SK-N-SH treated with all-trans-retinoic acid at 6 μM for 48 hours (cell line): ENCODE measurements at regions not wholly inside any gene's neighbourhood (a gene's known extent, or its start where the extent isn't known, plus 50 kb on each side); places are given as distances from the start of the nearest gene placed in this dataset.
"Not testable (repeated sequence)": the region's sequence is repeated elsewhere in the genome, so short reads cannot be mapped to it uniquely, and the experiment has no call there.

Experiments
- ATAC-seq: fragments of 200-7000 bp; cut with Tn5 transposase; 3 replicates; pipeline ENCODE4 v1.9.1; 2020; ENCODE audit warnings: mild to moderate bottlenecking, moderate library complexity
- BACH2 ChIP-seq: fragments of 250-450 bp; sonication (Bioruptor Pico); IDR thresholded peaks from 2 replicates; pipeline ENCODE4 v1.9.0; 2021; ENCODE audit warnings: mild to moderate bottlenecking, borderline replicate concordance
- GLIS3 ChIP-seq: fragments of 250-450 bp; sonication (Bioruptor Pico); IDR thresholded peaks from 2 replicates; pipeline ENCODE4 v1.5.0; 2020; ENCODE audit warnings: mild to moderate bottlenecking, moderate library complexity
- OSR1 ChIP-seq: fragments of 250-450 bp; sonication (Bioruptor Pico); IDR thresholded peaks from 2 replicates; pipeline ENCODE4 v1.8.0; 2022; ENCODE audit warnings: moderate library complexity, mild to moderate bottlenecking, inconsistent platforms
- PPARA ChIP-seq: fragments of 250-450 bp; sonication (Bioruptor Pico); IDR thresholded peaks from 2 replicates; pipeline ENCODE4 v1.5.0; 2020; ENCODE audit warnings: mild to moderate bottlenecking, borderline replicate concordance
- RARB ChIP-seq: fragments of 250-450 bp; sonication (Bioruptor Pico); IDR thresholded peaks from 2 replicates; pipeline ENCODE4 v1.8.0; 2021; ENCODE audit warnings: mild to moderate bottlenecking, moderate library complexity
- SNAI2 ChIP-seq: fragments of 250-450 bp; sonication (Bioruptor Pico); IDR thresholded peaks from 2 replicates; pipeline ENCODE4 v1.5.0; 2020; ENCODE audit warnings: mild to moderate bottlenecking, moderate library complexity
- TCF4 ChIP-seq: fragments of 250-450 bp; sonication (Bioruptor Pico); IDR thresholded peaks from 2 replicates; pipeline ENCODE4 v1.8.0; 2021; ENCODE audit warnings: mild to moderate bottlenecking, moderate library complexity, borderline replicate concordance
- TOX ChIP-seq: fragments of 250-450 bp; sonication (Bioruptor Pico); IDR thresholded peaks from 2 replicates; pipeline ENCODE4 v1.8.0; 2021; ENCODE audit warnings: mild to moderate bottlenecking, moderate library complexity, borderline replicate concordance
- ZC3H10 ChIP-seq: fragments of 250-450 bp; sonication (Bioruptor Pico); IDR thresholded peaks from 2 replicates; pipeline ENCODE4 v1.5.1; 2021; ENCODE audit warnings: mild to moderate bottlenecking, moderate library complexity
- ZFP3 ChIP-seq: fragments of 250-450 bp; sonication (Bioruptor Pico); IDR thresholded peaks from 2 replicates; pipeline ENCODE4 v1.5.0; 2020; ENCODE audit warnings: mild to moderate bottlenecking, moderate library complexity
- ZFP30 ChIP-seq: fragments of 450-650 bp; formaldehyde crosslinking; IDR thresholded peaks from 2 replicates; pipeline ENCODE4 v1.5.0; 2022; ENCODE audit warnings: mild to moderate bottlenecking, moderate library complexity
- ZNF565 ChIP-seq: fragments of 450-650 bp; formaldehyde crosslinking; conservative IDR thresholded peaks from 2 replicates; pipeline ENCODE4 v1.5.0; 2020; ENCODE audit warnings: low read depth, mild to moderate bottlenecking, moderate library complexity
- ZNF70 ChIP-seq: fragments of 450-650 bp; formaldehyde crosslinking; IDR thresholded peaks from 2 replicates; pipeline ENCODE4 v1.5.0; 2020; ENCODE audit warnings: mild to moderate bottlenecking, moderate library complexity
- ZNF8 ChIP-seq: fragments of 450-650 bp; formaldehyde crosslinking; IDR thresholded peaks from 2 replicates; pipeline ENCODE4 v1.5.0; 2020; ENCODE audit warnings: mild to moderate bottlenecking, moderate library complexity
- TF ChIP-seq, protein P1 (sequence below): fragments of 250-450 bp; sonication (Bioruptor Pico); IDR thresholded peaks from 2 replicates; pipeline ENCODE4 v1.5.1; 2021; ENCODE audit warnings: mild to moderate bottlenecking, moderate library complexity
- TF ChIP-seq, protein P2 (sequence below): fragments of 250-450 bp; sonication (Bioruptor Pico); IDR thresholded peaks from 2 replicates; pipeline ENCODE4 v1.8.0; 2020; ENCODE audit warnings: mild to moderate bottlenecking, moderate library complexity, borderline replicate concordance
- TF ChIP-seq, protein P3 (sequence below): fragments of 250-450 bp; sonication (Bioruptor Pico); IDR thresholded peaks from 2 replicates; pipeline ENCODE4 v1.8.0; 2021; ENCODE audit warnings: low read depth, mild to moderate bottlenecking, moderate library complexity, borderline replicate concordance
- TF ChIP-seq, protein P4 (sequence below): fragments of 250-450 bp; sonication (Bioruptor Pico); IDR thresholded peaks from 2 replicates; pipeline ENCODE4 v1.5.1; 2020; ENCODE audit warnings: low read depth, mild to moderate bottlenecking, moderate library complexity
- TF ChIP-seq, protein P5 (sequence below): fragments of 250-450 bp; sonication (Bioruptor Pico); IDR thresholded peaks from 2 replicates; pipeline ENCODE4 v1.5.0; 2020; ENCODE audit warnings: mild to moderate bottlenecking, moderate library complexity

DNA sequence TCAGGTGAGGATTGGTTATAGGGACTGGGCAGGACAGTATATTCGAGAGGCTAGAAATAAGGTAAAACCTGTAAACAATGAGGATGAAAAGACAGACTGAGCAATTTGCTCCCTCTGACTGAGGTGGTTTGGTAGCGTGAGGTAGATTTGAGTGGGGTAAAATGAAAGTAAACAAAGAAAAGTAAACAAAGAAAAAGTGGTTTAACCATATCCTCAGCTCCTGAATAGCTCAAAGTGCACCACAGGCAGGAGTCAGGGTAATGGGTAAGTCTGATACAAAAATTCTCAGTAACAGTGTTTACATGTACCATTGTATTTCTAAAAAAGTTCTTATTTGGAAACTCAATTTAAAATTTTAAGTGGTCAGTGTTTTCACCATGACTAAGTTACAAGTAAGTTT, 203.1 kb upstream of the ARRDC3 start:
- TF ChIP-seq BACH2 (CRISPR knock-in tag): no peak
- TF ChIP-seq ZNF565 (CRISPR knock-in tag): no peak
- TF ChIP-seq, protein P1, sequence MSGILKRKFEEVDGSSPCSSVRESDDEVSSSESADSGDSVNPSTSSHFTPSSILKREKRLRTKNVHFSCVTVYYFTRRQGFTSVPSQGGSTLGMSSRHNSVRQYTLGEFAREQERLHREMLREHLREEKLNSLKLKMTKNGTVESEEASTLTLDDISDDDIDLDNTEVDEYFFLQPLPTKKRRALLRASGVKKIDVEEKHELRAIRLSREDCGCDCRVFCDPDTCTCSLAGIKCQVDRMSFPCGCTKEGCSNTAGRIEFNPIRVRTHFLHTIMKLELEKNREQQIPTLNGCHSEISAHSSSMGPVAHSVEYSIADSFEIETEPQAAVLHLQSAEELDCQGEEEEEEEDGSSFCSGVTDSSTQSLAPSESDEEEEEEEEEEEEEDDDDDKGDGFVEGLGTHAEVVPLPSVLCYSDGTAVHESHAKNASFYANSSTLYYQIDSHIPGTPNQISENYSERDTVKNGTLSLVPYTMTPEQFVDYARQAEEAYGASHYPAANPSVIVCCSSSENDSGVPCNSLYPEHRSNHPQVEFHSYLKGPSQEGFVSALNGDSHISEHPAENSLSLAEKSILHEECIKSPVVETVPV (CRISPR knock-in tag): no peak
- TF ChIP-seq TOX (CRISPR knock-in tag): no peak
- no peak for TF ChIP-seq GLIS3 (CRISPR knock-in tag)
- no peak for TF ChIP-seq ZFP30 (CRISPR knock-in tag)
- TF ChIP-seq ZC3H10 (CRISPR knock-in tag): no peak
- TF ChIP-seq, protein P2, sequence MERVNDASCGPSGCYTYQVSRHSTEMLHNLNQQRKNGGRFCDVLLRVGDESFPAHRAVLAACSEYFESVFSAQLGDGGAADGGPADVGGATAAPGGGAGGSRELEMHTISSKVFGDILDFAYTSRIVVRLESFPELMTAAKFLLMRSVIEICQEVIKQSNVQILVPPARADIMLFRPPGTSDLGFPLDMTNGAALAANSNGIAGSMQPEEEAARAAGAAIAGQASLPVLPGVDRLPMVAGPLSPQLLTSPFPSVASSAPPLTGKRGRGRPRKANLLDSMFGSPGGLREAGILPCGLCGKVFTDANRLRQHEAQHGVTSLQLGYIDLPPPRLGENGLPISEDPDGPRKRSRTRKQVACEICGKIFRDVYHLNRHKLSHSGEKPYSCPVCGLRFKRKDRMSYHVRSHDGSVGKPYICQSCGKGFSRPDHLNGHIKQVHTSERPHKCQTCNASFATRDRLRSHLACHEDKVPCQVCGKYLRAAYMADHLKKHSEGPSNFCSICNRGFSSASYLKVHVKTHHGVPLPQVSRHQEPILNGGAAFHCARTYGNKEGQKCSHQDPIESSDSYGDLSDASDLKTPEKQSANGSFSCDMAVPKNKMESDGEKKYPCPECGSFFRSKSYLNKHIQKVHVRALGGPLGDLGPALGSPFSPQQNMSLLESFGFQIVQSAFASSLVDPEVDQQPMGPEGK (CRISPR knock-in tag): no peak
- no peak for TF ChIP-seq OSR1 (CRISPR knock-in tag)
- TF ChIP-seq, all 23 proteins: peak for 0
- no peak for ATAC-seq

DNA sequence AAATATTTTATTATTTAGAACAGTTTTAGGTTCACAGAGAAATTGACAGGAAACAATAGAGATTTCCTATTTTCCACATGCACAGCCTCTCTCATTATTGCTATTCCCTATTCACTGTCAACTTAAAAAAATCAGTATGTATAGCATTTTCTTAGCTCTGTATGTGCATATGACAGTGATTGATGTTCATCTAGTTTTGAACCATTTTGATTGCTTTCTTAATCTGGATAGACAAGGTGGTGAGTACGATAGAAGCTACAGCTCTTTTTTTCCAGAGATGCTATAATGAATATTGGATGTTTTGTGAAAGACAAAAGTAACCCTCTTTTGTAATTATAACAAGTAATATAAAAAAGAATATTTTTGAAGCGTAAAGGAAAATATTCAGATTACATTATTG, 201.2 kb upstream of the ARRDC3 start:
- TF ChIP-seq ZC3H10 (CRISPR knock-in tag) (no peak), ZNF8 (no peak), TCF4 (CRISPR knock-in tag) (no peak), ZFP3 (CRISPR knock-in tag) (no peak), SNAI2 (CRISPR knock-in tag) (no peak), ZNF565 (CRISPR knock-in tag) (no peak), RARB (CRISPR knock-in tag) (no peak), GLIS3 (CRISPR knock-in tag) (no peak)
- TF ChIP-seq, protein P3, sequence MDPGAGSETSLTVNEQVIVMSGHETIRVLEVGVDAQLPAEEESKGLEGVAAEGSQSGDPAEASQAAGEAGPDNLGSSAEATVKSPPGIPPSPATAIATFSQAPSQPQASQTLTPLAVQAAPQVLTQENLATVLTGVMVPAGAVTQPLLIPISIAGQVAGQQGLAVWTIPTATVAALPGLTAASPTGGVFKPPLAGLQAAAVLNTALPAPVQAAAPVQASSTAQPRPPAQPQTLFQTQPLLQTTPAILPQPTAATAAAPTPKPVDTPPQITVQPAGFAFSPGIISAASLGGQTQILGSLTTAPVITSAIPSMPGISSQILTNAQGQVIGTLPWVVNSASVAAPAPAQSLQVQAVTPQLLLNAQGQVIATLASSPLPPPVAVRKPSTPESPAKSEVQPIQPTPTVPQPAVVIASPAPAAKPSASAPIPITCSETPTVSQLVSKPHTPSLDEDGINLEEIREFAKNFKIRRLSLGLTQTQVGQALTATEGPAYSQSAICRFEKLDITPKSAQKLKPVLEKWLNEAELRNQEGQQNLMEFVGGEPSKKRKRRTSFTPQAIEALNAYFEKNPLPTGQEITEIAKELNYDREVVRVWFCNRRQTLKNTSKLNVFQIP (CRISPR knock-in tag): no peak
- TF ChIP-seq, protein P4, sequence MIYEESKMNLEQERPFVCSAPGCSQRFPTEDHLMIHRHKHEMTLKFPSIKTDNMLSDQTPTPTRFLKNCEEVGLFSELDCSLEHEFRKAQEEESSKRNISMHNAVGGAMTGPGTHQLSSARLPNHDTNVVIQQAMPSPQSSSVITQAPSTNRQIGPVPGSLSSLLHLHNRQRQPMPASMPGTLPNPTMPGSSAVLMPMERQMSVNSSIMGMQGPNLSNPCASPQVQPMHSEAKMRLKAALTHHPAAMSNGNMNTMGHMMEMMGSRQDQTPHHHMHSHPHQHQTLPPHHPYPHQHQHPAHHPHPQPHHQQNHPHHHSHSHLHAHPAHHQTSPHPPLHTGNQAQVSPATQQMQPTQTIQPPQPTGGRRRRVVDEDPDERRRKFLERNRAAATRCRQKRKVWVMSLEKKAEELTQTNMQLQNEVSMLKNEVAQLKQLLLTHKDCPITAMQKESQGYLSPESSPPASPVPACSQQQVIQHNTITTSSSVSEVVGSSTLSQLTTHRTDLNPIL (CRISPR knock-in tag): no peak
- ATAC-seq: no peak

DNA sequence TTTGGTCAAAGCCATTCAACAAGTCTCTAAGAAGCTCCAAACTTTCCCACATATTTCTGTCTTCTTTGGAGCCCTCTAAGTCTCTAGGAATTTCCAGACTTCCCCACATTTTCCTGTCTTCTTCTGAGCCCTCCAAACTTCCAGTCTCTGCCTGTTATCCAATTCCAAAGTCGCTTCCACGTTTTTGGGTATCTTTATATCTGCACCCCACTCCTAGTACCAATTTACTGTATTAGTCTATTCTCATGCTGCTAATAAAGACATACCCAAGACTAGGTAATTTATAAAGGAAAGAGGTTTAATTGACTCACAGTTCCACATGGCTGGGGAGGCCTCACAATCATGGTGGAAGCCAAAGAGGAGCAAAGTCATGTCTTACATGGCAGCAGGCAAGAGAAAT, 182.9 kb upstream of the ARRDC3 start:
- ATAC-seq: not testable (repeated sequence)

DNA sequence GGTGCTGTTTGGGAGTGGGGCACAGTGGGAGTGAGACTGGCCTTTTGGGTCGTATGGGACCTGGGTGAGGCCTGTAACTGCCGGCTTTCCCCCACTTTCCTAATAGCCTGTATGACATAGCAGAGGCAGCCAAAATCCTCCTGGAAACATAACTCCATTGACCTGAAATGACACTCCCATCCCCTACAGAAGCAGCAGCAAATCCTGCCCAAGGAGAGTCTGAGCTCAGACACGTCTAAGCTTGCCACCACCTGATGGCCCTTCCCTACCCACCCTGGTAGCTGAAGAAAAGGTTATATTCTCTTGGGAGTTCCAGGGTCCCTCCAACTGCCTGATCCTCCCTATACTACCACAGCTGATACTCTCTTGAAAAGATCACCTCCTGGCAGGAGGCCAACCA, 179.8 kb upstream of the ARRDC3 start:
- TF ChIP-seq RARB (CRISPR knock-in tag) (no peak), ZNF70 (CRISPR knock-in tag) (no peak), ZNF565 (CRISPR knock-in tag) (no peak), SNAI2 (CRISPR knock-in tag) (no peak), GLIS3 (CRISPR knock-in tag) (no peak), TCF4 (CRISPR knock-in tag) (no peak), PPARA (CRISPR knock-in tag) (no peak), ZFP30 (CRISPR knock-in tag) (no peak), BACH2 (CRISPR knock-in tag) (no peak), OSR1 (CRISPR knock-in tag) (no peak)
- TF ChIP-seq, protein P5, sequence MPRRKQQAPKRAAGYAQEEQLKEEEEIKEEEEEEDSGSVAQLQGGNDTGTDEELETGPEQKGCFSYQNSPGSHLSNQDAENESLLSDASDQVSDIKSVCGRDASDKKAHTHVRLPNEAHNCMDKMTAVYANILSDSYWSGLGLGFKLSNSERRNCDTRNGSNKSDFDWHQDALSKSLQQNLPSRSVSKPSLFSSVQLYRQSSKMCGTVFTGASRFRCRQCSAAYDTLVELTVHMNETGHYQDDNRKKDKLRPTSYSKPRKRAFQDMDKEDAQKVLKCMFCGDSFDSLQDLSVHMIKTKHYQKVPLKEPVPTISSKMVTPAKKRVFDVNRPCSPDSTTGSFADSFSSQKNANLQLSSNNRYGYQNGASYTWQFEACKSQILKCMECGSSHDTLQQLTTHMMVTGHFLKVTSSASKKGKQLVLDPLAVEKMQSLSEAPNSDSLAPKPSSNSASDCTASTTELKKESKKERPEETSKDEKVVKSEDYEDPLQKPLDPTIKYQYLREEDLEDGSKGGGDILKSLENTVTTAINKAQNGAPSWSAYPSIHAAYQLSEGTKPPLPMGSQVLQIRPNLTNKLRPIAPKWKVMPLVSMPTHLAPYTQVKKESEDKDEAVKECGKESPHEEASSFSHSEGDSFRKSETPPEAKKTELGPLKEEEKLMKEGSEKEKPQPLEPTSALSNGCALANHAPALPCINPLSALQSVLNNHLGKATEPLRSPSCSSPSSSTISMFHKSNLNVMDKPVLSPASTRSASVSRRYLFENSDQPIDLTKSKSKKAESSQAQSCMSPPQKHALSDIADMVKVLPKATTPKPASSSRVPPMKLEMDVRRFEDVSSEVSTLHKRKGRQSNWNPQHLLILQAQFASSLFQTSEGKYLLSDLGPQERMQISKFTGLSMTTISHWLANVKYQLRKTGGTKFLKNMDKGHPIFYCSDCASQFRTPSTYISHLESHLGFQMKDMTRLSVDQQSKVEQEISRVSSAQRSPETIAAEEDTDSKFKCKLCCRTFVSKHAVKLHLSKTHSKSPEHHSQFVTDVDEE (CRISPR knock-in tag): no peak
- TF ChIP-seq, protein P1 (CRISPR knock-in tag): no peak
- TF ChIP-seq, protein P3 (CRISPR knock-in tag): no peak
- no peak for ATAC-seq
